SU-DHL-6 (cell line): ENCODE measurements at regions not wholly inside any gene's neighbourhood (a gene's known extent, or its start where the extent isn't known, plus 50 kb on each side); places are given as distances from the start of the nearest gene placed in this dataset.

Experiments used
- H2AFZ ChIP-seq: fragments of 200-600 bp; sonication (generic); 2 replicates; pipeline ENCODE4 v1.6.1; 2014; ENCODE audit warnings: low read depth, mild to moderate bottlenecking, moderate library complexity, mixed read lengths, antibody characterized with exemption, low read length; ENCODE audit not compliant: severe bottlenecking
- H3F3A ChIP-seq: fragments of 200-600 bp; shearing (Covaris generic); 2 replicates; pipeline ENCODE4 v1.6.0; 2016; ENCODE audit warnings: antibody characterized with exemption, mild to moderate bottlenecking; ENCODE audit not compliant: insufficient read depth
- H3K27ac ChIP-seq: fragments of 200-600 bp; sonication (generic); 2 replicates; pipeline ENCODE4 v1.5.1; 2016; ENCODE audit warnings: low read depth, mild to moderate bottlenecking, low read length, moderate library complexity, mixed read lengths
- H3K27me3 ChIP-seq: fragments of 200-600 bp; sonication (generic), shearing (Covaris generic); 2 replicates; pipeline ENCODE4 v1.6.0; 2014; ENCODE audit warnings: mild to moderate bottlenecking, low read length
- H3K36me3 ChIP-seq: fragments of 200-600 bp; sonication (generic); 2 replicates; pipeline ENCODE4 v1.6.1; 2014; ENCODE audit warnings: mild to moderate bottlenecking, low read length, mixed read lengths
- H3K4me2 ChIP-seq: fragments of 300-600, 200-600 bp; shearing (Covaris generic), sonication (generic); 2 replicates; pipeline ENCODE4 v1.6.0; 2014; ENCODE audit warnings: low read length, low read depth, mild to moderate bottlenecking; ENCODE audit not compliant: poor library complexity, severe bottlenecking
- H3K4me3 ChIP-seq: fragments of 200-600 bp; sonication (generic); 2 replicates; pipeline ENCODE4 v1.5.1; 2014; ENCODE audit warnings: antibody characterized with exemption, low read length, mild to moderate bottlenecking, mixed read lengths; ENCODE audit not compliant: insufficient read depth, poor library complexity, severe bottlenecking
- H3K79me2 ChIP-seq: fragments of 200-600 bp; sonication (generic); 2 replicates; pipeline ENCODE4 v1.6.1; 2014; ENCODE audit warnings: mild to moderate bottlenecking, low read length, moderate library complexity; ENCODE audit not compliant: insufficient read depth
- H3K9ac ChIP-seq: fragments of 200-600 bp; sonication (generic); 2 replicates; pipeline ENCODE4 v1.7.0; 2014; ENCODE audit warnings: mild to moderate bottlenecking, low read length
- H3K9me2 ChIP-seq: fragments of 200-600 bp; sonication (generic); replicated peaks from 2 replicates; pipeline ENCODE4 v1.6.1; 2014; ENCODE audit warnings: low read length; ENCODE audit not compliant: insufficient read depth
- H3K9me3 ChIP-seq: fragments of 200-600 bp; sonication (generic); 2 replicates; pipeline ENCODE4 v1.6.1; 2014; ENCODE audit warnings: low read length, mixed read lengths; ENCODE audit not compliant: insufficient read depth
- H4K20me1 ChIP-seq: fragments of 200-600 bp; sonication (generic); 2 replicates; pipeline ENCODE4 v1.6.1; 2014; ENCODE audit warnings: low read depth, mild to moderate bottlenecking, antibody characterized with exemption, low read length, moderate library complexity, mixed read lengths
- EZH2phosphoT487 ChIP-seq: fragments of 200-600 bp; sonication (generic), shearing (Covaris generic); conservative IDR thresholded peaks from 2 replicates; pipeline ENCODE4 v1.6.1; 2018; ENCODE audit warnings: mild to moderate bottlenecking, antibody characterized with exemption, low read length, moderate library complexity, mixed read lengths
- TF ChIP-seq, protein P1 (sequence below): fragments of 200-600 bp; sonication (generic); IDR thresholded peaks from one replicate; pipeline ENCODE4 v1.5.1; 2017; ENCODE audit warnings: antibody characterized with exemption, mild to moderate bottlenecking, low read length, moderate library complexity; ENCODE audit not compliant: insufficient read depth, poor library complexity, severe bottlenecking

DNA sequence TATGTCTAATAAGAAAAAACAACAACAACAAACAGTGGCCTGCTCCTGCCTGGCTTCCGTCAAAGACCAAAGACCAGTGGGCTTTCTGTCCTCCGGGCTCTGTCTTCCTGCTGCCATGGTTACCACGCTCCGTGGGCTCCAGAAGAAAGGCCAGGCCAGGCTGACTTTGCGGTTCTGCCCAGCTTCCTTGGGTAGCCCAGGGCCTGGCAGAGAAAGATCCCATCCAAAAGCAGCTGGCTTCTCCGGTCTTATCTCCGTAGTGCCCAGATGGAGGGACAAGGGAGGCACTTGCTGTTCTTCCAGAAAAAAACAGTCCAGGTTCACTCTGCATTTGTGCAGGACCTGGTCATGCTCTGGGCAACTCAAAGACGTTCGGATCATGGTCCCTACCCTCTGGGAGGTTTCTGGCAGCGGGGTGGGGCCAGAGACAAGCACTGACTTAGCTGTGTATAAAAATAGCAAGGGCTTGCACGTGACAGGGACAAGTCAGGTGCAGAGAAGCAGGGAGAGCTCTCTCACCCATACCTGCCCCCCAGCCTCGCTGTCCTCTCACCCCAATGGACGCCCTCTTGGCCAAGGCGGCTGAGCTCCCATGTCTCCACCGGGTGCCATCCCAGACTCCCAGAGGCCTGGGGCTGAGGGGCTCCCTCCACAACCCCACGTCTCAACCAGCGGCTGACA lies 212.2 kb downstream of the C9orf50 start:
- Histone ChIP-seq H3K9me2 (no peaks in the 10 kb centered on the region), H3K4me2 (no peak overlapping the region), H3K27ac (no peak overlapping the region), H3K4me3 (no peak overlapping the region), H4K20me1 (no peaks in the 10 kb centered on the region), H3K9ac (no peak overlapping the region), H3K27me3 (no peaks in the 10 kb centered on the region), H2AFZ (no peak overlapping the region), H3K36me3 (no peaks in the 10 kb centered on the region), H3K9me3 (no peaks in the 10 kb centered on the region), H3K79me2 (no peaks in the 10 kb centered on the region), H3F3A (no peaks in the 10 kb centered on the region)
- no peak for TF ChIP-seq EZH2phosphoT487
- TF ChIP-seq, protein P1, sequence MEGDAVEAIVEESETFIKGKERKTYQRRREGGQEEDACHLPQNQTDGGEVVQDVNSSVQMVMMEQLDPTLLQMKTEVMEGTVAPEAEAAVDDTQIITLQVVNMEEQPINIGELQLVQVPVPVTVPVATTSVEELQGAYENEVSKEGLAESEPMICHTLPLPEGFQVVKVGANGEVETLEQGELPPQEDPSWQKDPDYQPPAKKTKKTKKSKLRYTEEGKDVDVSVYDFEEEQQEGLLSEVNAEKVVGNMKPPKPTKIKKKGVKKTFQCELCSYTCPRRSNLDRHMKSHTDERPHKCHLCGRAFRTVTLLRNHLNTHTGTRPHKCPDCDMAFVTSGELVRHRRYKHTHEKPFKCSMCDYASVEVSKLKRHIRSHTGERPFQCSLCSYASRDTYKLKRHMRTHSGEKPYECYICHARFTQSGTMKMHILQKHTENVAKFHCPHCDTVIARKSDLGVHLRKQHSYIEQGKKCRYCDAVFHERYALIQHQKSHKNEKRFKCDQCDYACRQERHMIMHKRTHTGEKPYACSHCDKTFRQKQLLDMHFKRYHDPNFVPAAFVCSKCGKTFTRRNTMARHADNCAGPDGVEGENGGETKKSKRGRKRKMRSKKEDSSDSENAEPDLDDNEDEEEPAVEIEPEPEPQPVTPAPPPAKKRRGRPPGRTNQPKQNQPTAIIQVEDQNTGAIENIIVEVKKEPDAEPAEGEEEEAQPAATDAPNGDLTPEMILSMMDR, result no peak

- H3F3A ChIP-seq, result no peaks in the 10 kb centered on the region
- no peak overlapping the region for H3K4me2 ChIP-seq
- no peak overlapping the region for H3K9ac ChIP-seq
- no peak overlapping the region for H2AFZ ChIP-seq
- H3K36me3 ChIP-seq, result no peaks in the 10 kb centered on the region
- TF ChIP-seq, protein P1, result no peak
- no peak for TF ChIP-seq EZH2phosphoT487
- H3K79me2 ChIP-seq, result no peaks in the 10 kb centered on the region
- H3K4me3 ChIP-seq, result no peak overlapping the region
- H3K9me2 ChIP-seq, result no peaks in the 10 kb centered on the region
- no peaks in the 10 kb centered on the region for H3K27me3 ChIP-seq
- no peak overlapping the region for H3K27ac ChIP-seq
- no peaks in the 10 kb centered on the region for H4K20me1 ChIP-seq
- no peaks in the 10 kb centered on the region for H3K9me3 ChIP-seq
Measured at GRCh38 chr9:129407905-129408452, 212.9 kb downstream of the C9orf50 start.

DNA sequence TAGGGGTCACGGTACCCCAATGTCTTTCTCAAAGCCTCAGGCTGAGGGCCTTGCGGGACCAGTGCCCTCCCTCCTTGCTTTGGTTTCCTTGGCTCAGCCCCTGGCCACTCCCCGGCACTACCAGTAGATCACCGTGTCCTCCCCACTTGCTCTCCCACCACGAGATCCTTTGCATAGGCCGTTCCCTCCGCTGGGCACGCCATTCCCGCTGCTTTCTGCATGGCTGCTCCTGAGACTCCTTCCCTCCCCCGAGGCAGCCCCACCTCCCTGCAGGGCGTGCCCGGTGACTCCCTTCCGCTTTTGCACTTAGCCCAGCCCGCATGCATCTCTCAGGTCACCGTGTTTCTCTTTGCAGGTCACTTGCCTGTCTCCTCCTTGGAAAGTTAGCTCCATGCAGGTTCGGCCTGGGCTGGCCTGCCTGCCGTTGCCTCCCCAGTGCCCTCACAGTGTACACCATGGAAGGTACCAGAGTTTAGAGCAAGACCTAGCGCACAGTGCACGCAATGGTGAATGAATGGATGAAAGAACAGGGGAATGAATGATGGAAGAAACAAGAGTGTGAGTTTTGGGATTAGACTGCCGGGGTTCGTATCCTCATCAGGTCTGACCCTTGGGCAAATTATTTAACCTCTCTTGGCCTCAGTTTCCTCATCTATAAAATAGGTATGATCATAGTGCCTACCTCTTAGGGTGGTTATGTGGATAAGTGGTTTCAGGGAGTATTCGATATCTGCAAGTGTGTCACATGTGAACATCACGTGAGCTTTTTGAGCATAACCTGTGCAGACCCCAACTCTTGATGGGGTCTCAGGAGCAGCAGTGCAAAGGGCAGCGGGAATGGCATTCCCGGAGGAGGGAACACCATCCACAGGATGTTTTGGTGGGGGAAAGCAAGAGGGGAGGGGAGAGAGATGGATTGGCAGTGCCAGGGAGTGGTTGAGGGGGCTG lies 214.3 kb downstream of the C9orf50 start:
- Histone ChIP-seq H3K79me2 (no peaks in the 10 kb centered on the region), H3K4me2 (no peak overlapping the region), H3K4me3 (no peak overlapping the region), H4K20me1 (no peaks in the 10 kb centered on the region), H3K27ac (no peak overlapping the region), H3K9me3 (no peaks in the 10 kb centered on the region), H2AFZ (no peak overlapping the region), H3K27me3 (no peaks in the 10 kb centered on the region), H3K36me3 (no peaks in the 10 kb centered on the region), H3F3A (no peaks in the 10 kb centered on the region), H3K9me2 (no peaks in the 10 kb centered on the region), H3K9ac (no peak overlapping the region)
- no peak for TF ChIP-seq EZH2phosphoT487
- TF ChIP-seq, protein P1, result no peak
